ENCODE measurements at regions not wholly inside any gene's neighbourhood (a gene's known extent, or its start where the extent isn't known, plus 50 kb on each side); places are given as distances from the start of the nearest gene placed in this dataset.

DNA sequence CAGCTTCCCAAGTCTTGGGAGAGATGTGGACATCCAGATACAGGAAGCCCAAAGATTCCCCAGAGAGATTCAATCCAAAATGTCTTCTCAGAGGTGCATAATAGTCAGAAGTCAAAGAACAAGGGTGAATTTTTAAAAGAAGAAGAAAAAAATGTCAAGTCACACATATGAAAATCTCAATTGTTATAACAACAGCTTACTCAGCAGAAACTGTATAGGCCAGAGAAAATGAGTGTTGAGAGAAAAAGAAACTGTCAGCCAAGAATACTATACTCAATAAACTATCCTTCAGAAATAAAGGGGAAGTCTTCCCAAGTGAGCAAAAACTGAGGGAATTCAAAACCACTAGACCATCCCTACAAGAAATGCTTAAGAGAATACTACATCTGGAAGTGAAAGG lies 612.9 kb upstream of the POU3F3 start:
- H3K9me3 ChIP-seq (ENCODE audit: control insufficient read depth in 1 of 2, low read length in 2 of 2): peaks cover 0 to 18% of the 10 kb centered on the region in 2 donors

DNA sequence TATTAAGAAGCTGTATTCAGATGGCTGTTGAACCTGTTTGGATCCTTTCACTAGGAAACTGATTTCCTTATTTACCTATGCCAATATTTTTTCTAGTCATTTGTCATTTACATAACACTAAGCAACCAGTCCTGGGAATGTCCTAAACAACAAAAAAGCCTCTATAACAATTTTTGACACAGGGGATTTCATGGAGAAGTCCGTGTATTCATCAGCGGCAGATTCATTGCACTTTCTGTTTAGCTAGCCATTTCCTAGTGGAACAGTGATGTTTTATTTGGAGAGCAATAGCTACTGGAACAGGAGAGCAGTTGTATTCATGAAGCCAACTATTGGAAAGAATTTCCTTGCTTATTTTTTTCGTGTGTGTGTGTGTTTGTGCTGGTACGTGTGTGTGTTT lies 604.3 kb upstream of the POU3F3 start:
- no peaks in the 10 kb centered on the region for H3K36me3 ChIP-seq (ENCODE audit: control insufficient read depth in 1 of 2, insufficient read depth in 2 of 2, low read length in 2 of 2)
- no peak overlapping the region for H3K27ac ChIP-seq (ENCODE audit: low read depth, low read length)
- H3K9ac ChIP-seq (ENCODE audit: low read depth in 1 of 2, low read length in 2 of 2): no peak overlapping the region
- peaks cover 0 to 5% of the 10 kb centered on the region in 2 donors for H3K4me1 ChIP-seq (ENCODE audit: control insufficient read depth in 1 of 2, insufficient read depth in 2 of 2, low read length in 2 of 2)
- no peak overlapping the region for H3K4me3 ChIP-seq (ENCODE audit: low read depth in 1 of 2, low read length in 2 of 2)
- H3K9me3 ChIP-seq (ENCODE audit: control insufficient read depth in 1 of 2, low read length in 2 of 2): no peaks in the 10 kb centered on the region
- no peaks in the 10 kb centered on the region for H3K27me3 ChIP-seq (ENCODE audit: control insufficient read depth in 1 of 2, insufficient read depth in 2 of 2, low read length in 2 of 2)

More for the DNA sequence above, 612.9 kb upstream of the POU3F3 start:
- H3K27me3 ChIP-seq (ENCODE audit: control insufficient read depth in 1 of 2, insufficient read depth in 2 of 2, low read length in 2 of 2): no peaks in the 10 kb centered on the region
- H3K4me3 ChIP-seq (ENCODE audit: low read depth in 1 of 2, low read length in 2 of 2): no peak overlapping the region
- peaks cover 2 to 4% of the 10 kb centered on the region in 2 donors for H3K4me1 ChIP-seq (ENCODE audit: control insufficient read depth in 1 of 2, insufficient read depth in 2 of 2, low read length in 2 of 2)
- H3K9ac ChIP-seq (ENCODE audit: low read depth in 1 of 2, low read length in 2 of 2): no peak overlapping the region
- H3K36me3 ChIP-seq (ENCODE audit: control insufficient read depth in 1 of 2, insufficient read depth in 2 of 2, low read length in 2 of 2): no peaks in the 10 kb centered on the region
- no peak overlapping the region for H3K27ac ChIP-seq (ENCODE audit: low read depth, low read length)

DNA sequence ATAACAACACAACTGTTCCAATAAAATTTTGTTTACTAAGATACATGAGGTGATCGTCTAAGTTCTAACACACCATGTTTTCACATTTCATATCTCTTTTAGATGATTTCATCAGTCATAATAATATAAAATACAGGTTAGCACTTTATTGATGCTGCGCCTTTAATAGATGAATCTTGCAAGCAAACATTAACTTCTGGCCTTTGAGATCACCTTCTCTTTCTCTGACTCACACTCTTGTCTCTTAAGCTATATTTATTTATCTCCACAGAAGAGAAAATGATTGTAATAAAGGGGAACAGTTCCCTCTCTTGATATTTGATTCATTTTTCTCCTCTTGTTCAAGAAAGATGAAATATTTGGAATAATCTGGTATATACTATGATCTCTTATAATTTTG lies 603.3 kb upstream of the POU3F3 start:
- Histone ChIP-seq H3K4me1 (ENCODE audit: control insufficient read depth in 1 of 2, insufficient read depth in 2 of 2, low read length in 2 of 2) (peaks cover 0 to 5% of the 10 kb centered on the region in 2 donors), H3K9ac (ENCODE audit: low read depth in 1 of 2, low read length in 2 of 2) (no peak overlapping the region), H3K27me3 (ENCODE audit: control insufficient read depth in 1 of 2, insufficient read depth in 2 of 2, low read length in 2 of 2) (no peaks in the 10 kb centered on the region), H3K36me3 (ENCODE audit: control insufficient read depth in 1 of 2, insufficient read depth in 2 of 2, low read length in 2 of 2) (no peaks in the 10 kb centered on the region), H3K9me3 (ENCODE audit: control insufficient read depth in 1 of 2, low read length in 2 of 2) (no peaks in the 10 kb centered on the region), H3K4me3 (ENCODE audit: low read depth in 1 of 2, low read length in 2 of 2) (no peak overlapping the region), H3K27ac (ENCODE audit: low read depth, low read length) (no peak overlapping the region)

DNA sequence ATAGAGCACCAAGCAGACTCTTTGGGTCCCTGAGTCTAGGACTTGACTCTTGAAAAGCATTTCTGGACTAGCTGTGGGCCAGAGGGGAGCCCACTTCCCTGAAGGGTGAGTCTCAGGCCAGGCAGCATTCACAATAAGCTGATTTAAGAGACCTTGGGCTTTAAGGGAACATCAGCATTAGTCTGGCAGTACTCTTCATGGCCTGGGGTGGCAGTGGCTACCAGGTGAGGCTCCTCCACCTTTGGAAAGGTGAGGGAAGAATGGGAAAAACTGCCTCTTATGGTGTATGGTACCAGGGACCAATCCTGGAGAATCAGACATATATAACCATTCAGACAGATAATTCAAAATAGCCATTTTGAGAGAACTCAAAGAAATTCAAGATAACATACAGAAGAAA lies 599.9 kb upstream of the POU3F3 start:
- Histone ChIP-seq H3K36me3 (ENCODE audit: control insufficient read depth in 1 of 2, insufficient read depth in 2 of 2, low read length in 2 of 2) (no peaks in the 10 kb centered on the region), H3K4me3 (ENCODE audit: low read depth in 1 of 2, low read length in 2 of 2) (no peak overlapping the region), H3K4me1 (ENCODE audit: control insufficient read depth in 1 of 2, insufficient read depth in 2 of 2, low read length in 2 of 2) (peaks cover 0 to 5% of the 10 kb centered on the region in 2 donors), H3K27me3 (ENCODE audit: control insufficient read depth in 1 of 2, insufficient read depth in 2 of 2, low read length in 2 of 2) (no peaks in the 10 kb centered on the region), H3K9ac (ENCODE audit: low read depth in 1 of 2, low read length in 2 of 2) (no peak overlapping the region), H3K27ac (ENCODE audit: low read depth, low read length) (no peak overlapping the region), H3K9me3 (ENCODE audit: control insufficient read depth in 1 of 2, low read length in 2 of 2) (no peaks in the 10 kb centered on the region)

DNA sequence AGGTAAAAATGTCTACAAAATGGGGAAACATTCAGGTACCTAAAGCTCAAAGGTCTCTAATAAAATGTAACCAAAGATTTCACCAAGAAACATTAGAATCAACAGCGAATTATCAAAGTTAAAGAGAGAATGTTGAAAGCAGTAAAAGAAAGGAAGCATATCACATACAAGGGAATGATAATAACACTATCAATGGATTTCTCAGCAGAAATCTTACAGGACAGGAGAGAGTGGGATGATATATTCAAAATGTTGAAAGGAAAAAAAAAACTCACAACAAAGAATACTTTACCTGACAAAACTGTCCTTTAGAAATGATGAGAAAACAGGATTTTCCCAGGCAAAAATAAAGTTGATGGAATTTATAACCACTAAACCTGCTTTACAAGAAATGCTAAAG lies 591.2 kb upstream of the POU3F3 start:
- peaks cover 15 to 19% of the 10 kb centered on the region in 2 donors for H3K9me3 ChIP-seq (ENCODE audit: control insufficient read depth in 1 of 2, low read length in 2 of 2)
- no peaks in the 10 kb centered on the region for H3K27me3 ChIP-seq (ENCODE audit: control insufficient read depth in 1 of 2, insufficient read depth in 2 of 2, low read length in 2 of 2)
- H3K9ac ChIP-seq (ENCODE audit: low read depth in 1 of 2, low read length in 2 of 2): no peak overlapping the region
- no peak overlapping the region for H3K27ac ChIP-seq (ENCODE audit: low read depth, low read length)
- no peaks in the 10 kb centered on the region for H3K36me3 ChIP-seq (ENCODE audit: control insufficient read depth in 1 of 2, insufficient read depth in 2 of 2, low read length in 2 of 2)
- H3K4me3 ChIP-seq (ENCODE audit: low read depth in 1 of 2, low read length in 2 of 2): no peak overlapping the region
- no peaks in the 10 kb centered on the region for H3K4me1 ChIP-seq (ENCODE audit: control insufficient read depth in 1 of 2, insufficient read depth in 2 of 2, low read length in 2 of 2)

DNA sequence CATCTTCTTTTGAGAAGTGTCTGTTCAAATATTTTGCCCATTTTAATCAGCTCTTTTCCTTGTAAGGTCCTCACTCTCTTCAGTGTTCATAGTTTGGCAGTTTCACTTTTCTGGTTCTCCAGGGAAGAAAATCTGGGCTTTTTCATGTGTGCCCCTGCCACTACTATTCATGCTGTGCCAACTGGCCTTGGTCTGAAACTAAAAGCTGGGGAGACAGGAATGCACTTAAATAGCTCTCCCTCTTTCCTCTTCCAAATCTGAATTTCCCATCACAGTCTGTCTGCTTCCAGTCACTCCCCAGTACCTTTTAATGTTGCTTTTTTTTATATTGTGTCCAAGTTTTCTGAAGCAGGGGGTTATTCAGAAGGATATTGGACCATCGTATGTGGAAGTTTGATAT lies 574.3 kb upstream of the POU3F3 start:
- Histone ChIP-seq H3K4me1 (ENCODE audit: control insufficient read depth in 1 of 2, insufficient read depth in 2 of 2, low read length in 2 of 2) (no peaks in the 10 kb centered on the region), H3K9ac (ENCODE audit: low read depth in 1 of 2, low read length in 2 of 2) (no peak overlapping the region), H3K9me3 (ENCODE audit: control insufficient read depth in 1 of 2, low read length in 2 of 2) (no peaks in the 10 kb centered on the region), H3K27ac (ENCODE audit: low read depth, low read length) (no peak overlapping the region), H3K36me3 (ENCODE audit: control insufficient read depth in 1 of 2, insufficient read depth in 2 of 2, low read length in 2 of 2) (no peaks in the 10 kb centered on the region), H3K27me3 (ENCODE audit: control insufficient read depth in 1 of 2, insufficient read depth in 2 of 2, low read length in 2 of 2) (no peaks in the 10 kb centered on the region), H3K4me3 (ENCODE audit: low read depth in 1 of 2, low read length in 2 of 2) (no peak overlapping the region)

DNA sequence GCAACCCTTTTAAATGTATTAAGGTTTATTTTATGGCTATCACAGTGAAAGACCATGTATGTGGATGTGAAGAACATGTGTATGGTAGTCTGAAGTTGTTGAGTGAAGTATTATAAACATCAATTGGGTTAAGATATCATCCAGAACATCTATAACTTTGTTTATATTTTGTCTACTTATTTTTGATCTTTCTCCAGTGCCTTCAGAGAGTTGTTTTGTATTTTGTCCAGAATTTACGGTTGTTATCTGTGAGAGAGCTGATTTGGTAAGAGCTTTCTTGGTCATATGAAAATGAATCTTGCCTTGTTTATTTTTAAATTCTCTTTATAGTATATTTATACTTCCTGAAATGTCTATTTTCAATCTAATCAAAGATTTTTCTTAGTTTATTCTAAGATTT lies 573.7 kb upstream of the POU3F3 start:
- no peak overlapping the region for H3K4me3 ChIP-seq (ENCODE audit: low read depth in 1 of 2, low read length in 2 of 2)
- H3K4me1 ChIP-seq (ENCODE audit: control insufficient read depth in 1 of 2, insufficient read depth in 2 of 2, low read length in 2 of 2): no peaks in the 10 kb centered on the region
- no peak overlapping the region for H3K9ac ChIP-seq (ENCODE audit: low read depth in 1 of 2, low read length in 2 of 2)
- H3K9me3 ChIP-seq (ENCODE audit: control insufficient read depth in 1 of 2, low read length in 2 of 2): no peaks in the 10 kb centered on the region
- no peak overlapping the region for H3K27ac ChIP-seq (ENCODE audit: low read depth, low read length)
- no peaks in the 10 kb centered on the region for H3K27me3 ChIP-seq (ENCODE audit: control insufficient read depth in 1 of 2, insufficient read depth in 2 of 2, low read length in 2 of 2)
- H3K36me3 ChIP-seq (ENCODE audit: control insufficient read depth in 1 of 2, insufficient read depth in 2 of 2, low read length in 2 of 2): no peaks in the 10 kb centered on the region

DNA sequence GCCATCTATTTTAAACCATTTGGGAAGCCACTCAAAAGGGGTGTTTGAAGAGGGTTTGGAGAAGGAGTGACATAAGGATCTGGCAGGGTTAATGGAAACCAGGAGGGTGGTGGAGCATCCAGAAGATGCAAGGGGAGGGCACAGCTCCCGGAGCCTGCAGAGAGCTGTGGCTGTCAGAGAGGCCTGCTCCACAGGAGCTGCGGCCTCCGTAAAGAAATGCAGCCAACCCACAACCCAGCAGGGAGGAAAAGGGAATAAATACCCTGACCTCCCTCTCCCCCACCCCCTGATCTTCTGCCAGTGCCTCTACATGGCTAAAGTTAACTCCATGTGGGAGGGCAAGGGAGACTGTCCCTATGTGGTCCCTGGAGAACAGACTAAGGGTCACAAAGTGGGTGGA lies 567.1 kb upstream of the POU3F3 start:
- no peaks in the 10 kb centered on the region for H3K36me3 ChIP-seq (ENCODE audit: control insufficient read depth in 1 of 2, insufficient read depth in 2 of 2, low read length in 2 of 2)
- H3K27me3 ChIP-seq (ENCODE audit: control insufficient read depth in 1 of 2, insufficient read depth in 2 of 2, low read length in 2 of 2): no peaks in the 10 kb centered on the region
- H3K4me1 ChIP-seq (ENCODE audit: control insufficient read depth in 1 of 2, insufficient read depth in 2 of 2, low read length in 2 of 2): no peaks in the 10 kb centered on the region
- H3K9ac ChIP-seq (ENCODE audit: low read depth in 1 of 2, low read length in 2 of 2): no peak overlapping the region
- no peaks in the 10 kb centered on the region for H3K9me3 ChIP-seq (ENCODE audit: control insufficient read depth in 1 of 2, low read length in 2 of 2)
- no peak overlapping the region for H3K4me3 ChIP-seq (ENCODE audit: low read depth in 1 of 2, low read length in 2 of 2)
- H3K27ac ChIP-seq (ENCODE audit: low read depth, low read length): no peak overlapping the region

DNA sequence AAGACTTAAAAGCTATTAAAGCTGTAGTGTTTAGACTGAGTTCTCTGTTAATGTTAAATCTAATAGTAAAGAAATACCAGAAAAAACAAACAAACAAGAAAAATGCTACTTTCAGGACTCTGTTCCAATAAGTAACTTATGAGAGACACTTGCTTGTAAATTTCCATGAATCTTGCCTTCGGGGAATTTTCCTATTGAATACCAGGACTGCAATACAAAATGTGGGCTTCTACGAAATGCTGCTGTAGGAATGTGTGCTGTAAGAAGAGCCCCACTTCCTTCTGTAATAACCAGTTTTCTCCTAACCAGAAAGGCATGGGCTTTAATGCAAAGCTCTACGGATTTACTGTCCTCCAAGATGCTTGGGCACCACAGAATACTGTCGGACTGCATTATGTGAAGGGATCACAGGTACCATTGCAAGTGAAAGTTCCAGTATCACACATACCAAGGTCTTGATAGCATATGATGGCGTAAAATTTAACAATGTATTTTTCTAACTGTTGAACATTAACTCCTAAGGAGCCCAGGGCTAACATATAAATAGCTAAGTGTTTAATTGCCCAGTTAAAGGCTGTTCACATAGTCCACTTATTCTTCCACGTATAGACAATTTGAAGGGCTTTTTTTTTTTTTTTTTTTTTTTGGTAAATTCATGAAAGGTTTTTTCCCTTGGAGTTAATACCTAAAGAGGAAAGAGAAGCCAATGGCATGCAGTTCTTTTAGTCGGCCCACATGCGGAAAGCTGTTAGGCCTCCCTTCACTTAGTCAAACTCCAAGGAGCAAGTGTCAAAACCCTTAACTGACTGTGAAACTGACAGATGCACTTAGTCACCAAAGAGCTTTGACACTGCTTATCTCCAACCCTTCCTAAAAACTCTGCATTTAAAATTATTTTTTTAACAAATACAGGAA lies 564.0 kb upstream of the POU3F3 start:
- no peak overlapping the region for H3K9ac ChIP-seq (ENCODE audit: low read depth in 1 of 2, low read length in 2 of 2)
- no peak overlapping the region for H3K27ac ChIP-seq (ENCODE audit: low read depth, low read length)
- no peaks in the 10 kb centered on the region for H3K36me3 ChIP-seq (ENCODE audit: control insufficient read depth in 1 of 2, insufficient read depth in 2 of 2, low read length in 2 of 2)
- no peaks in the 10 kb centered on the region for H3K4me1 ChIP-seq (ENCODE audit: control insufficient read depth in 1 of 2, insufficient read depth in 2 of 2, low read length in 2 of 2)
- no peaks in the 10 kb centered on the region for H3K27me3 ChIP-seq (ENCODE audit: control insufficient read depth in 1 of 2, insufficient read depth in 2 of 2, low read length in 2 of 2)
- H3K4me3 ChIP-seq (ENCODE audit: low read depth in 1 of 2, low read length in 2 of 2): no peak overlapping the region
- H3K9me3 ChIP-seq (ENCODE audit: control insufficient read depth in 1 of 2, low read length in 2 of 2): no peaks in the 10 kb centered on the region

DNA sequence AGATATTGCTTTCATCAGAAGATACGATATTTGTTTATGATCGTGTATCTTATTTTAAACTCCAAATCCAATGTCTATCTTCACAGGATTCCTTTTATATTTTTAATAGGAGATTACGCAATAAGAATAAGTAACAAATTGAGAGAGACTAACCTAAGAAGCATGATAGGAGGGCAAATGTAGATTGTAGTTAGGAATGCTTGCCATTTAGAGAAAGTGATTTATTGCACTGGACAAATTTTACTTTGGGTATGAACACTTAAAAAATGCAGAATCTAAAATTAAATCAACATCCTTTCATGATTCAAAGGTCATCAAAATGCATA lies 563.4 kb upstream of the POU3F3 start:
- no peaks in the 10 kb centered on the region for H3K36me3 ChIP-seq (ENCODE audit: control insufficient read depth in 1 of 2, insufficient read depth in 2 of 2, low read length in 2 of 2)
- no peak overlapping the region for H3K9ac ChIP-seq (ENCODE audit: low read depth in 1 of 2, low read length in 2 of 2)
- no peaks in the 10 kb centered on the region for H3K27me3 ChIP-seq (ENCODE audit: control insufficient read depth in 1 of 2, insufficient read depth in 2 of 2, low read length in 2 of 2)
- no peak overlapping the region for H3K27ac ChIP-seq (ENCODE audit: low read depth, low read length)
- H3K4me1 ChIP-seq (ENCODE audit: control insufficient read depth in 1 of 2, insufficient read depth in 2 of 2, low read length in 2 of 2): no peaks in the 10 kb centered on the region
- no peak overlapping the region for H3K4me3 ChIP-seq (ENCODE audit: low read depth in 1 of 2, low read length in 2 of 2)
- H3K9me3 ChIP-seq (ENCODE audit: control insufficient read depth in 1 of 2, low read length in 2 of 2): no peaks in the 10 kb centered on the region

Data from duodenal mucosa (tissue), 2 donors.